ENCODE measurements at regions not wholly inside any gene's neighbourhood (a gene's known extent, or its start where the extent isn't known, plus 50 kb on each side); places are given as distances from the start of the nearest gene placed in this dataset.

DNA sequence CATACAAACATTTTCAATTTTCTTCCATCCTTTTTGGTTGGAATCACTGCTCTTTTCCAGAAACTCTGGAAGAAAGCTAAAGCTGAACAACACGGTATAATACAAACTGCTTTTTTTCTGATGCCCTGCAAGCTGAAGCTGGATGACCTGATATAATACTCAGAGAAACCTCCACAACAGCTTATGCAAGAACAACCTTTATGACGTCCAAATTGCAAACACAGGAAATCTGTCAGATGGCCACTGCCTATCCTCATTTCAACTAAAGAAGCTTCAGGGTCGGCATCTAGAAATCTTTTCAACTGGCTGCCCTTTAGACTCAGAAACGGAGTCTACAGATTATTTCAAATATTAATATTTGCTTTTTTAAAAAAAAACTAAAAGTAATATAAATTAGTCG, 106.5 kb upstream of the PRDM9 start:
- no TSS peak for BruUV-seq (replicated peaks)
- CTCF ChIA-PET = no interaction called here
- TF ChIP-seq EZH2 (IDR thresholded peaks at IDR 0.05; ENCODE audit: borderline replicate concordance, low read depth, low read length, poor library complexity, severe bottlenecking) = no peak
- H3K27ac ChIP-seq (ENCODE audit: low read depth, low read length, poor library complexity, severe bottlenecking) = no peak overlapping the region
- no peaks in the 10 kb centered on the region for H3K9me3 ChIP-seq (ENCODE audit: low read depth, low read length, poor library complexity, severe bottlenecking)
- intact Hi-C loops (cut with micrococcal nuclease; ENCODE audit: unreplicated experiment) = no loop called here
- DNase-seq (ENCODE audit: low spot score) = no peak
- no peaks in the 10 kb centered on the region for H3K4me1 ChIP-seq (ENCODE audit: insufficient read depth, low read length, poor library complexity, severe bottlenecking)
- no peak overlapping the region for H3K4me3 ChIP-seq (ENCODE audit: low read depth, low read length, poor library complexity, severe bottlenecking)
- no peaks in the 10 kb centered on the region for H3K27me3 ChIP-seq (replicated peaks; ENCODE audit: insufficient read depth, low read depth, low read length, poor library complexity)
- no peaks in the 10 kb centered on the region for H3K36me3 ChIP-seq (ENCODE audit: insufficient read depth, low read length, poor library complexity, severe bottlenecking)
- POLR2A ChIA-PET (ENCODE audit: low non-redundant PET) = no interaction called here

DNA sequence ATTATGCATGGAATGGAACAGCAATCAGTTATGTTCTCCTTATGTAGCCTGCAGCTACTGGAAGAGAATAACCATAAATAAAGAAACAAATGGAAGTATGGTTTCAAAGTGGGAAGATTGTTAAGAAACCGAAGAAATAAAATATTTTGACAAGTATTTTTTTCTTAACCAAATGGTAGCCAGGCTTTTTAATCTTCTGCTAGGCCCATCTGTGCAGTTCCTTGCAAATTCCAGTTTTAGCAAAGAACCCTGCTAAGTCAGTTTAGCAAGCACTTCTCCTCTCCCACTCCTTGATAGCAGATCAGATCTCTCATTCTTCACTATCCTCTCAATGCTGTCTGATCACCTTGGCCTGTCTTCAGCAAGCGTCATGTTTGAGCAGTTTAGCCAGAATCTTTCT, 111.1 kb upstream of the PRDM9 start:
- no peaks in the 10 kb centered on the region for H3K9me3 ChIP-seq (ENCODE audit: low read depth, low read length, poor library complexity, severe bottlenecking)
- DNase-seq (ENCODE audit: low spot score) = no peak
- intact Hi-C loops (cut with micrococcal nuclease; ENCODE audit: unreplicated experiment) = no loop called here
- no peaks in the 10 kb centered on the region for H3K4me1 ChIP-seq (ENCODE audit: insufficient read depth, low read length, poor library complexity, severe bottlenecking)
- ChIA-PET POLR2A (ENCODE audit: low non-redundant PET) (interaction anchor here (0.6 kb wide), 1 partner anchor 44 kb away, joined by 6 read pairs; no protein-coding TSS in a partner anchor), CTCF (no interaction called here)
- H3K27ac ChIP-seq (ENCODE audit: low read depth, low read length, poor library complexity, severe bottlenecking) = no peak overlapping the region
- no peaks in the 10 kb centered on the region for H3K27me3 ChIP-seq (replicated peaks; ENCODE audit: insufficient read depth, low read depth, low read length, poor library complexity)
- BruUV-seq (replicated peaks) = no TSS peak
- no peaks in the 10 kb centered on the region for H3K36me3 ChIP-seq (ENCODE audit: insufficient read depth, low read length, poor library complexity, severe bottlenecking)
- TF ChIP-seq EZH2 (IDR thresholded peaks at IDR 0.05; ENCODE audit: borderline replicate concordance, low read depth, low read length, poor library complexity, severe bottlenecking) = no peak
- TF ChIP-seq, protein P1, sequence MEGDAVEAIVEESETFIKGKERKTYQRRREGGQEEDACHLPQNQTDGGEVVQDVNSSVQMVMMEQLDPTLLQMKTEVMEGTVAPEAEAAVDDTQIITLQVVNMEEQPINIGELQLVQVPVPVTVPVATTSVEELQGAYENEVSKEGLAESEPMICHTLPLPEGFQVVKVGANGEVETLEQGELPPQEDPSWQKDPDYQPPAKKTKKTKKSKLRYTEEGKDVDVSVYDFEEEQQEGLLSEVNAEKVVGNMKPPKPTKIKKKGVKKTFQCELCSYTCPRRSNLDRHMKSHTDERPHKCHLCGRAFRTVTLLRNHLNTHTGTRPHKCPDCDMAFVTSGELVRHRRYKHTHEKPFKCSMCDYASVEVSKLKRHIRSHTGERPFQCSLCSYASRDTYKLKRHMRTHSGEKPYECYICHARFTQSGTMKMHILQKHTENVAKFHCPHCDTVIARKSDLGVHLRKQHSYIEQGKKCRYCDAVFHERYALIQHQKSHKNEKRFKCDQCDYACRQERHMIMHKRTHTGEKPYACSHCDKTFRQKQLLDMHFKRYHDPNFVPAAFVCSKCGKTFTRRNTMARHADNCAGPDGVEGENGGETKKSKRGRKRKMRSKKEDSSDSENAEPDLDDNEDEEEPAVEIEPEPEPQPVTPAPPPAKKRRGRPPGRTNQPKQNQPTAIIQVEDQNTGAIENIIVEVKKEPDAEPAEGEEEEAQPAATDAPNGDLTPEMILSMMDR (conservative IDR thresholded peaks at IDR 0.05; ENCODE audit: low read depth, low read length) = no peak
- no peak overlapping the region for H3K4me3 ChIP-seq (ENCODE audit: low read depth, low read length, poor library complexity, severe bottlenecking)

DNA sequence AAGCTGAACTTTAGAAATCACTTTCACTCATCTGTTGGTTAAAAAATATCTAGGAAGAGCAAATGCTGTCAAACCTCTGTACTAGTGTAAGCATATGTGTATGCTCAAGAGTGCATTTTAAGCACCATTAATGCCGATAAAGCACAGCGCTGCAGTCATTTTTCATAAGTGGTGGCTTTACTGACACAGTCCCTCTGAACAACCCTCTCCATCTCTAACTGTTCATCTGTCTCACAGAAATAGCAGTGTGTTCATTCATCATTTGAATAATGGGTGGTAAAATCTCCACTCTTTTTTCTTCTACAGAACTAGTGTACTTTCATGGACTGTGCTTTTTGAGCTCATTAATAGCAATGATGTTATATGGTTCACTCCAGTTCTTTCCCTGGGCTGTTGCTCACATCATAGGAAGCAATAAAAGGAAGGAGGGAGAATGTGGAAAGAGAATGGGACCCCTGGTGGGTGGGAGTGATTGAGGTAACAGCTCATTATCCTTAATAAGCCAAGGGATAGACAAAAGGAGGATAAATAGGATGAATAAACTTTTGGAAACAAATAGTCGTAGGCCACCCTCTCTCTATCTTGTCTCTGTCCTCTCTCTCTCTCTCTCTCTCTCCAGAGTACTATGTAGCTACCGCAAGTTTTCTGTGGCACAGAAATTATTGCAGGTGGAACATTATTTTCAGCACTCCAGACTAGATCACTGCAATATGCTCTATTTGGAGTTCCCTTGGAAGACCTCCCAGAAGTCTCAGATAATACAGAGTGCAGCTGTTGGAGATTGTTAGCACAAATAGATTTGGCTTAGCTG, 117.9 kb upstream of the PRDM9 start:
- Histone ChIP-seq H3K9me3 (ENCODE audit: low read depth, low read length, poor library complexity, severe bottlenecking) (no peaks in the 10 kb centered on the region), H3K4me3 (ENCODE audit: low read depth, low read length, poor library complexity, severe bottlenecking) (no peak overlapping the region), H3K27me3 (replicated peaks; ENCODE audit: insufficient read depth, low read depth, low read length, poor library complexity) (no peaks in the 10 kb centered on the region), H3K36me3 (ENCODE audit: insufficient read depth, low read length, poor library complexity, severe bottlenecking) (no peaks in the 10 kb centered on the region), H3K27ac (ENCODE audit: low read depth, low read length, poor library complexity, severe bottlenecking) (no peak overlapping the region), H3K4me1 (ENCODE audit: insufficient read depth, low read length, poor library complexity, severe bottlenecking) (no peaks in the 10 kb centered on the region)
- ChIA-PET POLR2A (ENCODE audit: low non-redundant PET) (no interaction called here), CTCF (no interaction called here)
- intact Hi-C loops (cut with micrococcal nuclease; ENCODE audit: unreplicated experiment) = no loop called here
- DNase-seq (ENCODE audit: low spot score) = no peak
- TF ChIP-seq EZH2 (IDR thresholded peaks at IDR 0.05; ENCODE audit: borderline replicate concordance, low read depth, low read length, poor library complexity, severe bottlenecking) = no peak
- TF ChIP-seq, protein P1 (conservative IDR thresholded peaks at IDR 0.05; ENCODE audit: low read depth, low read length) = no peak
- BruUV-seq (replicated peaks) = no TSS peak

DNA sequence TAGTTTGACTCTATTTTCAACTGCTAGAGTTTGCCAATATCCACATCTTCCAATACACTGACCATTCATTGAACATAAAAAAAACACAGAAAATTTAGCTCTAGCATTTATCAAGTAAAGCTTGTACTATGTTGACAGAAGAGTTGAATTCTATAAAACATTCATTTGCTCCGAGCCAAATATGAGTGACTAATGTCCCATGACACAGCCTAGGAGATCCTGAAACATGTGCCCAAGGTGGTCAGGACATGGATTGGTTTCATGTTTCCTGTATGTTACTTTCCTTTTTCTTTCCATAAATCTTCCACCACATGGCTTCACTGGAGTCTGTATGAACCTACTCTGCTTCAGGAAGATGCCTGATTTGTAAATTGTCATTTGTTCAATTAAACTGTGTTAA, 122.4 kb upstream of the PRDM9 start:
- CTCF ChIA-PET = no interaction called here
- intact Hi-C loops (cut with micrococcal nuclease; ENCODE audit: unreplicated experiment) = no loop called here
- BruUV-seq (replicated peaks) = no TSS peak
- H3K27ac ChIP-seq (ENCODE audit: low read depth, low read length, poor library complexity, severe bottlenecking) = no peak overlapping the region
- POLR2A ChIA-PET (ENCODE audit: low non-redundant PET) = no interaction called here
- no peaks in the 10 kb centered on the region for H3K9me3 ChIP-seq (ENCODE audit: low read depth, low read length, poor library complexity, severe bottlenecking)
- H3K36me3 ChIP-seq (ENCODE audit: insufficient read depth, low read length, poor library complexity, severe bottlenecking) = no peaks in the 10 kb centered on the region
- no peak for TF ChIP-seq EZH2 (IDR thresholded peaks at IDR 0.05; ENCODE audit: borderline replicate concordance, low read depth, low read length, poor library complexity, severe bottlenecking)
- TF ChIP-seq, protein P1 (conservative IDR thresholded peaks at IDR 0.05; ENCODE audit: low read depth, low read length) = no peak
- no peak overlapping the region for H3K4me3 ChIP-seq (ENCODE audit: low read depth, low read length, poor library complexity, severe bottlenecking)
- H3K4me1 ChIP-seq (ENCODE audit: insufficient read depth, low read length, poor library complexity, severe bottlenecking) = no peaks in the 10 kb centered on the region
- no peaks in the 10 kb centered on the region for H3K27me3 ChIP-seq (replicated peaks; ENCODE audit: insufficient read depth, low read depth, low read length, poor library complexity)
- no peak for DNase-seq (ENCODE audit: low spot score)
